ENCODE measurements at regions not wholly inside any gene's neighbourhood (a gene's known extent, or its start where the extent isn't known, plus 50 kb on each side); places are given as distances from the start of the nearest gene placed in this dataset.
"Not testable (repeated sequence)": the region's sequence is repeated elsewhere in the genome, so short reads cannot be mapped to it uniquely, and the experiment has no call there.

GRCh38 chr20:4435671-4436455, 186.8 kb upstream of the ADRA1D start:
- DNase-seq (ENCODE audit: low read depth in 2 of 2): no peak

GRCh38 chr20:4435225-4435624, 186.1 kb upstream of the ADRA1D start:
- no peak for DNase-seq (ENCODE audit: low read depth in 2 of 2)

- no peak for DNase-seq (ENCODE audit: low read depth in 2 of 2)
Observed at GRCh38 chr20:4434681-4435080, 185.6 kb upstream of the ADRA1D start.

GRCh38 chr20:4431446-4431845, 182.4 kb upstream of the ADRA1D start:
- no peak for DNase-seq (ENCODE audit: low read depth in 2 of 2)

GRCh38 chr20:4430826-4431225, 181.7 kb upstream of the ADRA1D start:
- DNase-seq (ENCODE audit: low read depth in 2 of 2): not testable (repeated sequence)

GRCh38 chr20:4427940-4428586, 179.0 kb upstream of the ADRA1D start:
- DNase-seq (ENCODE audit: low read depth in 2 of 2): no peak

GRCh38 chr20:4418141-4418540, 169.1 kb upstream of the ADRA1D start:
- no peak for DNase-seq (ENCODE audit: low read depth in 2 of 2)

GRCh38 chr20:4415281-4415680, 166.2 kb upstream of the ADRA1D start:
- no peak for DNase-seq (ENCODE audit: low read depth in 2 of 2)

- DNase-seq (ENCODE audit: low read depth in 2 of 2): no peak
Observed at GRCh38 chr20:4413314-4414049, 164.4 kb upstream of the ADRA1D start.

- DNase-seq (ENCODE audit: low read depth in 2 of 2): no peak
Observed at GRCh38 chr20:4412216-4412615, 163.1 kb upstream of the ADRA1D start.

GRCh38 chr20:4411744-4412143, 162.7 kb upstream of the ADRA1D start:
- no peak for DNase-seq (ENCODE audit: low read depth in 2 of 2)

GRCh38 chr20:4406627-4407026, 157.5 kb upstream of the ADRA1D start:
- DNase-seq (ENCODE audit: low read depth in 2 of 2): no peak

- no peak for DNase-seq (ENCODE audit: low read depth in 2 of 2)
Observed at GRCh38 chr20:4401601-4402000, 152.5 kb upstream of the ADRA1D start.

GRCh38 chr20:4384961-4385360, 135.9 kb upstream of the ADRA1D start:
- no peak for DNase-seq (ENCODE audit: low read depth in 2 of 2)

- DNase-seq (ENCODE audit: low read depth in 2 of 2): no peak
Observed at GRCh38 chr20:4383961-4384360, 134.9 kb upstream of the ADRA1D start.

- no peak for DNase-seq (ENCODE audit: low read depth in 2 of 2)
Observed at GRCh38 chr20:4375881-4376280, 126.8 kb upstream of the ADRA1D start.

- no peak for DNase-seq (ENCODE audit: low read depth in 2 of 2)
Observed at GRCh38 chr20:4373454-4373853, 124.4 kb upstream of the ADRA1D start.

- DNase-seq (ENCODE audit: low read depth in 2 of 2): no peak
Observed at GRCh38 chr20:4371623-4372251, 122.7 kb upstream of the ADRA1D start.

GRCh38 chr20:4370851-4371250, 121.8 kb upstream of the ADRA1D start:
- no peak for DNase-seq (ENCODE audit: low read depth in 2 of 2)

GRCh38 chr20:4369798-4370124, 120.7 kb upstream of the ADRA1D start:
- DNase-seq (ENCODE audit: low read depth in 2 of 2): no peak

GRCh38 chr20:4369119-4369797, 120.2 kb upstream of the ADRA1D start:
- DNase-seq (ENCODE audit: low read depth in 2 of 2): no peak

GRCh38 chr20:4366076-4366475, 117.0 kb upstream of the ADRA1D start:
- no peak for DNase-seq (ENCODE audit: low read depth in 2 of 2)
